HEK293 (cell line): ENCODE measurements at regions not wholly inside any gene's neighbourhood (a gene's known extent, or its start where the extent isn't known, plus 50 kb on each side); places are given as distances from the start of the nearest gene placed in this dataset.

ENCODE experiments used
- CTCF ChIP-seq: fragments of 450-650 bp; formaldehyde crosslinking; IDR thresholded peaks from 2 replicates; pipeline ENCODE4 v1.5.1; 2016; ENCODE audit warnings: missing biosample characterization, missing genetic modification characterization
- ZNF660 ChIP-seq: fragments of 450-650 bp; IDR thresholded peaks from 2 replicates; pipeline ENCODE4 v1.5.1; 2018; ENCODE audit warnings: missing biosample characterization, mild to moderate bottlenecking, missing genetic modification characterization
- ZNF707 ChIP-seq: fragments of 450-650 bp; formaldehyde crosslinking; IDR thresholded peaks from 2 replicates; pipeline ENCODE4 v1.5.1; 2016; ENCODE audit warnings: missing biosample characterization, missing genetic modification characterization
- TF ChIP-seq, protein P1 (sequence below): fragments of 450-650 bp; formaldehyde crosslinking; IDR thresholded peaks from 2 replicates; pipeline ENCODE4 v1.5.1; 2016; ENCODE audit warnings: missing biosample characterization, missing genetic modification characterization

- TF ChIP-seq ZNF707 (no peak), CTCF (tag by site-specific recombination) (no peak), ZNF660 (tag by site-specific recombination) (no peak)
- TF ChIP-seq, protein P1, sequence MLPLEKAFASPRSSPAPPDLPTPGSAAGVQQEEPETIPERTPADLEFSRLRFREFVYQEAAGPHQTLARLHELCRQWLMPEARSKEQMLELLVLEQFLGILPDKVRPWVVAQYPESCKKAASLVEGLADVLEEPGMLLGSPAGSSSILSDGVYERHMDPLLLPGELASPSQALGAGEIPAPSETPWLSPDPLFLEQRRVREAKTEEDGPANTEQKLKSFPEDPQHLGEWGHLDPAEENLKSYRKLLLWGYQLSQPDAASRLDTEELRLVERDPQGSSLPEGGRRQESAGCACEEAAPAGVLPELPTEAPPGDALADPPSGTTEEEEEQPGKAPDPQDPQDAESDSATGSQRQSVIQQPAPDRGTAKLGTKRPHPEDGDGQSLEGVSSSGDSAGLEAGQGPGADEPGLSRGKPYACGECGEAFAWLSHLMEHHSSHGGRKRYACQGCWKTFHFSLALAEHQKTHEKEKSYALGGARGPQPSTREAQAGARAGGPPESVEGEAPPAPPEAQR (tag by site-specific recombination) = no peak
Observed at GRCh38 chr6:91566467-91566866, 979.6 kb upstream of the MAP3K7 start.
